Left ventricle myocardium inferior (tissue), 1 donor: ENCODE measurements at regions not wholly inside any gene's neighbourhood (a gene's known extent, or its start where the extent isn't known, plus 50 kb on each side); places are given as distances from the start of the nearest gene placed in this dataset.
"Not testable (repeated sequence)": the region's sequence is repeated elsewhere in the genome, so short reads cannot be mapped to it uniquely, and the experiment has no call there.

Experiments used
- DNase-seq: peaks from one replicate; pipeline ENCODE4 v3.0.0-alpha.2; 2020
- H3K27ac ChIP-seq: fragments of 200-600 bp; replicated peaks from 2 replicates; pipeline ENCODE4 v1.8.0; 2021
- H3K27me3 ChIP-seq: fragments of 200-600 bp; 2 replicates; pipeline ENCODE4 v1.8.0; 2021; ENCODE audit warnings: low read depth
- H3K36me3 ChIP-seq: fragments of 200-600 bp; 2 replicates; pipeline ENCODE4 v1.8.0; 2021
- H3K4me1 ChIP-seq: fragments of 200-600 bp; 2 replicates; pipeline ENCODE4 v1.8.0; 2021
- H3K4me3 ChIP-seq: fragments of 200-600 bp; 2 replicates; pipeline ENCODE4 v1.8.0; 2021; ENCODE audit warnings: mild to moderate bottlenecking, moderate library complexity
- H3K9me3 ChIP-seq: fragments of 200-600 bp; replicated peaks from 2 replicates; pipeline ENCODE4 v1.8.0; 2021
- intact Hi-C: fragments of 100-400 bp; cut with micrococcal nuclease; formaldehyde crosslinking; loops from one replicate; pipeline ENCODE4 v1.11.0; 2022
- TF ChIP-seq, protein P1 (sequence below): fragments of 200-600 bp; IDR thresholded peaks from 2 replicates; pipeline ENCODE4 v1.8.0; 2021; ENCODE audit warnings: antibody characterized with exemption, mild to moderate bottlenecking, borderline replicate concordance
- donor health status: DM: no; HTN: yes; CAD: no; lungs with severe emphysema.

DNA sequence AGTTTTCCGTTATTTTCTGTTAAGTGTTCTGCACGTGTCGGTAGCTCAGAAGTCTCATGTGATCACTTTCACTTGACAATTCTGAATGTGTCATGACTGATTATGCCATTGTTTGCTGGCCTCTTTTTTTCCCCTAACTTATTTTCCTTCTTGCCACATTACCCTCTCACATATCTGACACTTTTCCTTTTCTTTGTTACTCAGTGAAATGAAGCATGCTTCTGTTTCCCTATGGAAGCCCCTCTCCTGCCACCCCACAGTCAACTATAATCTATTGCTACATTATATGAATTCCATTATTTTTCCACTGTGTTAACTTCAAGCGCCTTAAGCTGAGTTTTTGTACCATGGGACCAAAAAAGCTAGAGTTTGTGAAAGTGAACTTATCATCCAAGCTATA lies 531.6 kb upstream of the HS3ST5 start:
- Histone ChIP-seq H3K36me3 (no peaks in the 10 kb centered on the region), H3K9me3 (peaks cover 5% of the 10 kb centered on the region), H3K4me3 (no peak overlapping the region), H3K27ac (no peak overlapping the region), H3K27me3 (no peaks in the 10 kb centered on the region), H3K4me1 (no peaks in the 10 kb centered on the region)
- intact Hi-C loops: no loop called here
- TF ChIP-seq, protein P1, sequence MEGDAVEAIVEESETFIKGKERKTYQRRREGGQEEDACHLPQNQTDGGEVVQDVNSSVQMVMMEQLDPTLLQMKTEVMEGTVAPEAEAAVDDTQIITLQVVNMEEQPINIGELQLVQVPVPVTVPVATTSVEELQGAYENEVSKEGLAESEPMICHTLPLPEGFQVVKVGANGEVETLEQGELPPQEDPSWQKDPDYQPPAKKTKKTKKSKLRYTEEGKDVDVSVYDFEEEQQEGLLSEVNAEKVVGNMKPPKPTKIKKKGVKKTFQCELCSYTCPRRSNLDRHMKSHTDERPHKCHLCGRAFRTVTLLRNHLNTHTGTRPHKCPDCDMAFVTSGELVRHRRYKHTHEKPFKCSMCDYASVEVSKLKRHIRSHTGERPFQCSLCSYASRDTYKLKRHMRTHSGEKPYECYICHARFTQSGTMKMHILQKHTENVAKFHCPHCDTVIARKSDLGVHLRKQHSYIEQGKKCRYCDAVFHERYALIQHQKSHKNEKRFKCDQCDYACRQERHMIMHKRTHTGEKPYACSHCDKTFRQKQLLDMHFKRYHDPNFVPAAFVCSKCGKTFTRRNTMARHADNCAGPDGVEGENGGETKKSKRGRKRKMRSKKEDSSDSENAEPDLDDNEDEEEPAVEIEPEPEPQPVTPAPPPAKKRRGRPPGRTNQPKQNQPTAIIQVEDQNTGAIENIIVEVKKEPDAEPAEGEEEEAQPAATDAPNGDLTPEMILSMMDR: no peak
- DNase-seq: no peak

DNA sequence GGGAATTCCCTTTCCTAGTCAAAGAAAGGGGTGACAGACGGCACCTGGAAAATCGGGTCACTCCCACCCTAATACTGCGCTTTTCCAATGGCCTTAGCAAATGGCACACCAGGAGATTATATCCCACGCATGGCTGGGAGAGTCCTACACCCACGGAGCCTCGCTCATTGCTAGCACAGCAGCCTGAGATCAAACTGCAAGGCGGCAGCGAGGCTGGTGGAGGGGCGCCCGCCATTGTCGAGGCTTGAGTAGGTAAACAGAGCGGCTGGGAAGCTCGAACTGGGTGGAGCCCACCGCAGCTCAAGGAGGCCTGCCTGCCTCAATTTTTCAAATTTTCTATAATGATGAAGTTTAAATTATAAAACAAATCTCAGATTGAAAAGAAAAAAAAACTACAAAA lies 522.7 kb upstream of the HS3ST5 start:
- H3K27ac ChIP-seq, DNase-seq, H3K4me3 ChIP-seq, H3K4me1 ChIP-seq, H3K36me3 ChIP-seq, H3K27me3 ChIP-seq, intact Hi-C loops: not testable (repeated sequence)
- peaks cover 12% of the 10 kb centered on the region for H3K9me3 ChIP-seq

DNA sequence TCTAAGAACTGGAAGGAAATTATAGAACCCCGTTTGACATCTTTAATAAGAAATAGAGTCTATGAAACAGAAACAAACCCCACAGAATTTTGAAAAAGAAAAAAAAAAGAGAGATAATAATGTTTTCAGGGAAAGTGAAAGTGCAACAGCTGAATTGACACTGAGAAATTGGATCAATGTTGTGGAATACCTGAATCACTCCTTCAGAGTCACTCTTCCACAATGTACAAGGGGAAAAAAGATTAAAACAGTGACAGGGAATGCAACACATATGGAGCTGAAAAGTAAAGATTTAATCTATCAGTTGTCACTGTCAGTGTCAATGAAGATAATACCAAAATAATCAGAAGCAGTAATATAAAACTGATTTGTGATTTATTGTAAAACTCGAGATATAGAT lies 520.8 kb upstream of the HS3ST5 start:
- DNase-seq: no peak
- no peak overlapping the region for H3K4me3 ChIP-seq
- peaks cover 6% of the 10 kb centered on the region for H3K9me3 ChIP-seq
- intact Hi-C loops: no loop called here
- H3K27ac ChIP-seq: no peak overlapping the region
- H3K27me3 ChIP-seq: no peaks in the 10 kb centered on the region
- no peaks in the 10 kb centered on the region for H3K36me3 ChIP-seq
- TF ChIP-seq, protein P1: no peak
- no peaks in the 10 kb centered on the region for H3K4me1 ChIP-seq

DNA sequence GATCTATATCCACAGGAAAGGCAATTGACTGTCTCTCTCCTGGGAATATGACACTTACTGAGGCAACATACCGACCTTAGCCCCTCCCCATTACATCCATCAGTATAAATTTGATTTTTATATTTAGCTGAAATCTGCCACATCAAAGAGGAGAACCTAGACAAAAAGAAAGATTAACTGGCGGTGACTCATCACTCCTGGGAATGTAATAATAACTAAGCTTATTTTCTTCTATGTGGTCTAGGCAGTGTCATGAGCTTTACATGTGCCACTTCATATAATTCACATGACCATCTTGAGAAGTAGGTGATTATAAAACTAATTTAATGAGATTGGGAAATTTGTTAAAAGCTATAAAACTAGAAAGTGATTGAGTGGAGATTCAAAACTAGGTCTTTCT lies 520.0 kb upstream of the HS3ST5 start:
- Histone ChIP-seq H3K27me3 (no peaks in the 10 kb centered on the region), H3K4me3 (no peak overlapping the region), H3K4me1 (no peaks in the 10 kb centered on the region), H3K9me3 (peaks cover 6% of the 10 kb centered on the region), H3K36me3 (no peaks in the 10 kb centered on the region), H3K27ac (no peak overlapping the region)
- DNase-seq: no peak
- TF ChIP-seq, protein P1: no peak
- intact Hi-C loops: no loop called here

DNA sequence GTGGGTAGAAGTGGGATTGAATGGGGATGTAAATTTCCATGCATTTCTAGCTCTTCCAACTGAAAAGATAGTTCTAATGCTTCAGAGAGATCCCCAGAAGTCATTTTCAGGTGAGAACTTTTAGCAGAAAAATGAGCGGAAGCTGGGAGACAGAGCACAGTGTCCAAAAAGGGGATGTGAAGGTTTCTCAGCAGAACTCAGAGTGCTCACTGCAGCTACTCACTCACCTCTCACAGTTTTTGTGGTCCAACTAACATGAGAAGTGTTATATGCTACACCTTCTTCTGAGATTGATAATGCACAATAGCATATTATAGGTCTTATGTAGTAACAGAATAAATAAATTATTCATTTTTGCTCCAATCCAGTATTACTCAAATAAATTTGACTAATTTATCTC lies 519.2 kb upstream of the HS3ST5 start:
- Histone ChIP-seq H3K9me3 (peaks cover 6% of the 10 kb centered on the region), H3K4me3 (no peak overlapping the region), H3K4me1 (no peaks in the 10 kb centered on the region), H3K27ac (no peak overlapping the region), H3K27me3 (no peaks in the 10 kb centered on the region), H3K36me3 (no peaks in the 10 kb centered on the region)
- intact Hi-C loops: no loop called here
- TF ChIP-seq, protein P1: no peak
- no peak for DNase-seq

DNA sequence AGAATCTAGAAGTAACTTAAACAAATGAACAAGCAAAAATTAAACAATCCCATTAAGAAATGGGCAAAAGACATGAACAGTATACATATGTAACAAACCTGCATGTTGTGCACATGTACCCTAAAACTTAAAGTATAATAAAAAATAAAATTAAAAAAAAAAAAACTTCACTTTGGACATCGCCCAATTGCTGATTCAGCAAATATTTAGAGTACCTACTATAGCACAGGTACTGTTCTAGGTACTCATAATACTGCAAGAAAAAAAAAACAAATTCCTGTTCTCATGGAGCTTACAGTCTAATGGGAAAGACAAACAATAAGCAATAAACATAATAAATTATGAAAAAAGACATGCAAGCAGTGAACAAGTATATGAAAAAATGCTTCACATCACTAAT lies 501.5 kb upstream of the HS3ST5 start:
- Histone ChIP-seq H3K27me3 (no peaks in the 10 kb centered on the region), H3K9me3 (peaks cover 35% of the 10 kb centered on the region), H3K4me1 (no peaks in the 10 kb centered on the region), H3K36me3 (no peaks in the 10 kb centered on the region), H3K27ac (no peak overlapping the region), H3K4me3 (no peak overlapping the region)
- DNase-seq: no peak
- intact Hi-C loops: no loop called here
- TF ChIP-seq, protein P1: no peak
